Hematopoietic multipotent progenitor cell treated with erythropoietin and hydrocortisone succinate and interleukin-3 and kit ligand, for 17 days (in vitro differentiated cells): ENCODE measurements at regions not wholly inside any gene's neighbourhood (a gene's known extent, or its start where the extent isn't known, plus 50 kb on each side); places are given as distances from the start of the nearest gene placed in this dataset.

ENCODE experiments used
- DNase-seq: peaks from one replicate; pipeline ENCODE4 v3.0.0-alpha.2; 2015; ENCODE audit warnings: low spot score

GRCh38 chr13:109366525-109366924 lies 419.9 kb downstream of the IRS2 start:
- no peak for DNase-seq

DNA sequence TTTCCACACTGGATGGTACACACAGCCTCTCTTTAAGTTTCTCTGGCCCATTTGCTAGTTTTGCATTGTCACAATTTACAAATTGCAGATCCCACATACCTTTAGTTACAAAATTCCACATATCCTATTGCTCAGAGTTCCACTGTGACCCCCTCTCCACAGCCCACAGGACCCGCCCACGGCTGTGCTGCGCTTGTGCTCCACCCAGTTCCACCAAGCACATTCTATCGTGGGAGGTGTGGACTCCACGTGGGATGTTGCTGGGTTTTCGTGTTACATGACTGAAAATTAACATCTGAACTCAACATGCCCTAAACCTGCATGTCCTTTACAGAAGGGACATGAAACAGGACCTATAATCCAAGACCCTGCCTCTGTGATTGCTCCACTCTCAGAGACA lies 423.0 kb downstream of the IRS2 start:
- no peak for DNase-seq

DNA sequence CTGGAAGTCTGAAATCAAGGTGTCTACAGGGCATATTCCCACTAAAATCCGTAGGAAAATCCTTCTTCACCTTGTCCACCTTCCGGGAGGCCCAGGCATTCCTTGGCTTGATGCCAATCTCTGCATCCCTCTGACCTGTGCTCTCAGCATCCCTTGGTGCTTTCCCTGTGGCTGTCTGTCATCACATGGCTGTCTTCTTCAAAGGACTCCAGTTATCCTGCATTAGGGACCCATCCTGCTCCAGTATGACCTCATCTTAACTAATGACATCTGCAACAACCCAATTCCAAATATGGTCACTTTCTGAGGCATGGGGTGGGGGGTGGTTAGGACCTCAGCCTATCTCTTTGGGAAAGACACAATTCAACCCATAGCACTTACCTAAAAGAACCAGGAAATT lies 423.8 kb downstream of the IRS2 start:
- DNase-seq: no peak

GRCh38 chr13:109361562-109362289 lies 424.7 kb downstream of the IRS2 start:
- no peak for DNase-seq

DNA sequence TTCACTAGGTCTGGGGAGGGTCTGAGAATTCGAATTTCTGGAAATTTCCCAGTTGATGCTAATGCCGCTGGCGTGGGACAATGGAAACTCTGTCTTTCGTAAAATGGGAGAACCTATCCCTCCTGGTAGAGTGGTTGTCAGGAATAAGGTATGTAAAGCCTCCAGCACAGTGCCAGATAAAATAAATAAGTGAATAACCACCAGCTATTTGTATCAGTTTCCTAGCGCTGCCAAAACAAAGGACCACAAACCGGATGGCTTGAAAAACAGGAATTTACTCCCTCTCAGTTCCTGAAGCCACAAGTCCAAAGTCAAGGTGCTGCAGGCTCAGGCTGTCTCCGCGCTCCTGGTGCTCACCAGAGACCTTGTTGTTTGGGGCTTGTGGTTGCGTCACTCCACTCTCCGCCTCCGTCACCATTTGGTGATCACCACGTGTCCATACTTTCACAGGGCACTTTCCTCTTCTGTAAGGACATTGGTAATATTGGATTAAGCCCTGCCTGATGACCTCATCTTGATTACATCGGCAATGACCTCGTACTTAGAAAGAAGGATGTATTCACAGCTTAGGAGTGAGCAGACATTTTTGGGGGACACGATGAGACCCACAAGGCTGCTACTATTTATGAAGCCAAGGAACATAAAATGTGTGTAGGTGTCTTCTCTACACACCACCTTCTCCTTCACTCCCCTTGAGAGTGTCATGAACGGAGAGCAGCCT lies 428.5 kb downstream of the IRS2 start:
- no peak for DNase-seq

GRCh38 chr13:109355875-109356434 lies 430.4 kb downstream of the IRS2 start:
- DNase-seq: no peak

DNA sequence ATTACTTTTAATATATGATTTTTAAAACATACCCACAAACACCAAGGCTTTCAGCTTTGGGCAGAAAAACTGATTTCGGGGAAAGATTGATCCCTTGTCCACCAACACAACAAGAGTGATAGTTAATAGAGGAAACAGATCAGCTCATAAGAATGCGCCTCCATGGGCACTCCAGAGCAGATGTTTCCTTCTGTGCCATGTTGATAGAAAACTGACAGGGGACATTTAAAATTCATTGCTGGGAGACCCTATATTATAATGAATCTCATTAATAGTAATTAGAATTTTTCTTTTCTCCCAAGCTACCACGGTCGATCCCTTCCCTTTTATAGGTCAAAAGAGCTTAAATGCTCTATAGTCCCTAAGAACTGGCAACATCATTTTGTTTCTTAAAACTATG lies 431.2 kb downstream of the IRS2 start:
- DNase-seq: no peak

DNA sequence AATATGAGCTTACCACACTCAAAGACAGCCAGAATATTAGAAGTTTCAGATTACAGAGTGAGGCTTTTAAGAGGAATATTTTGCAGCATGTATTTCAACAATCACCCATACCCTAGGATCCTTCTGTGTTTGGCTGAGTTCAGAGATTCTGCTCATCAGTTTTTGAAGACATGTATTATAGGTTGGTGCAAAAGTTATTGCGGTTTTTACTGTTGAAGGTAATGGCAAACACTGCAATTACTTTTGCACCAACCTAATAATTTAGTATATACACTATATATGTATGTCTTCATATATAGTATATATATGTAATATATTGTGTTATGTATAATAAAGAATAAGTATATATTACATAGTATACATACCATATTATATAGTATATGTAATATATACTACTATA lies 435.1 kb downstream of the IRS2 start:
- no peak for DNase-seq

DNA sequence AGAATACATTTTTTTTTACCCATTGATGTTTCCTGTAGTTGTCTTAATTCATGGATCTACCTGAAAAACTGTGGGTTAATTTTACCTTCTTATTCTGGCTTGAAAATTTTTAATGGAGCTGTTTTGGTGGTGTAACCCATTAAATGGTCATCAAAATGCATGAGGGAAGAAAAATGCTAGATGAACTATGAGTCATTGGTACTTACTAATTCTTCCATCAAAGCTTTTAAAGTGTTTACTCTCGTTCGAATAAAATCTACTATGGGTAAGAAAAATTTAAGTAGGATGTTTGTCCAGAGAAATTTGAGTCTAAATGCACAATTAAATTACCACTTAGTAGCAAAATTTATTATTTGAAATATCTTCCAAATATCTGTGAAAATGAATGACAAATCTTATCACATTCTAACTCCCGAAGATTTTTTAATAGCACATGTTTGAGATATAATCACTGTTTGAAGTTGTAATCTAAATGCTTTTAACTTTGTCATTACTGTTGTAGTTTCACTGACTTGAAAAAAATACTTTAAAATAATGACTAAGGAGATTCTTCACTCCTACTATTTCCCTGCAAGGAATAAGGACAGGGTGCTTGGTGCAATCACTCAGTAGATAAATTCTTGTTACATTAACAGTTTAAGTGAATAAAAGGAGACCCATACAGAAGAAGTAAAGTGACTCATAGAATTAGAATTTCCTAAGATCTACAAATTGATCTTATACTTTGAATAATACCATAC lies 437.7 kb downstream of the IRS2 start:
- no peak for DNase-seq

DNA sequence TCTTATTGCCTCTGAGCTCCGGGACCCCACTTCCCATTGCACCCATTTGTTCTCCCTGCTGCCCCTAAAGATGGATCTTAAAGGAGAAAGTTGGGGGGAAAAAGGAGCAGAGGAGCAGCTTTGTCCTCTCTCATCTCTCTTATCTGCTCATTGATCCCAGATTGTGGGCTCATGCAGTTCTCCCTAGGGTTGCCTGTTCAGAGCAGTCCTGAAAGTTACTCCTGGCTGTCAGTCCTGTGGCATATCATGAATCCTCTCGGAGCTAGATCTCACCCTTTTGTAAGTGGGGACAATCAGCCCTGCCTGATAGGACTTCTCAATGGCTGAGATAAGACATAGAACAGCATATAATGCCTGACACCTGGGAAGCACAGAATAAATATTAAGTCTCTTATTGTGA lies 440.3 kb downstream of the IRS2 start:
- DNase-seq: no peak

DNA sequence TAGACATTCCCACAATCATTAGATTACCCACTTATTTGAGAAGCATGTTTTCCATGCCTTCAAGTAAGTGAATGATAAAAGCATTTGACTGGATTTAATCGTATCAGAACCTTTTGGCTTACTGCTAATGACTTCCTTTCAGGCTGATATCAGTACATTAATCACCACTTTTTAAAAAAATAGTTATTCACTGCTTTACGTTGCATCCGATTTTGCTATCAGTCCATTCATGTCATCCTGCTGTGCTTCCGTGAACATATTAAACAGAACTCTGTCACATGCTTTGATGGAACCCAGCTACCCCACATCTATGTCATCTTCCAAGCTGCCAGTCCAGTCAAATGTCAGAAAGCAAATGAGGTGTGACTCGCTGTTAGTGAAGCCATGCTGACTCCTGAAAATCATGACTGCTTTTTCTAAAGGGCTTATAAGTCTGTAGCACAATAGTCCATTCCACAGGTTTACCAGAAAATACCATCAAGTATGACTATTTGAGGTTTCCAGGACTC lies 440.9 kb downstream of the IRS2 start:
- DNase-seq: no peak

- DNase-seq: no peak
Observed at GRCh38 chr13:109344552-109345157, 441.7 kb downstream of the IRS2 start.

DNA sequence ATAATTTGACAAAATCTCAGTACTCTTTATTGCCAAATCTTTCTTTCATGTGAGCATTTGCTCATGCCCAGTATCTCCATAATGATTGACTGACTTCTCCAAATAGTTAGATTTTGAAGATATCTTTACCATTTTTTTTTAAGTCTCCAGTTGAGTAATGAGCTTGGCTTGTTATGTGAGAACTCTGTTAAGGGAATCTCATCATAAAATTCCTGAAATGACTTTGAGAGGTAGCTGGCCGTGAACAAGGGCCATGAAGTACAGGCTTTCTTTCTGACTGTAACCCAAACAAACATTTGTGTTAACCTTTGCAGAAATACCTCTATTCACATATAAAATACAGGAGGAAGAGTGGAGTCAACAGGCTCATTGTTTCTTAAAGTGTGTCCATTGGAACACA lies 449.7 kb downstream of the IRS2 start:
- DNase-seq: no peak

DNA sequence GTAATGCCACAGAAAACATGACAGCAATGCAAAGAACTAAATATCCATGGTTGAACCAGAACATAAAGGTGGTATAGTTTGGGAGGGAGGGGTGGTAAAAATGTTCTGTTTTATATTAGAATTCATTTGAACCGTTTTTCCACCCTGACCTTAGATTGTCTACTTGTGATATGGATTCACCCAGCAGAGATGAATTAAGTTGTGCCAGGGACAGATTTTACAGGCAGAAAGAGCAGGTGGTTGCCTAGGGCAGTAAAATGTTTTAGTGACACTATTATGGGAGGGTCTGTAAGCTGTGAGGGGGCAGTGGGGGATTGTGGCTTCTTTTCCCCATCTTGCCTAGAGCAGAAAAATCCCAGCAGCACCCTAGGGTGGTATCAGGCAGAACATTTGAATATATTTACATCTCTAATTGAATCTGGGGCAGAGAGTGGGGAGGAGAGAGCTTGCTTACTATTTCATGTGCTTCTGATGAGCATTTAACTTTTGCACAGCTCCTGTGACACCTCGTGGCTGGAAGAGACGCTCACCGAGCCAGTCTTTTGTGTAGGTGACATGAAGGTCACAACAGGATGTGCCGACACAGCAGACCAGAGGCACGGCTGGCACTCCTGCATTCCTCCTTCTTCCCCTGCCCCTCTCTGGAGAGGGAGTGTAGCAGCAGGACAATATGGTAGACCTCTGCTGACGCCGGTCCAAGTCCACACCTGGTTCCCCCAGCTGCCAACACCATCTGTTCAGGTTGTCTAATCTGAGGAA lies 452.3 kb downstream of the IRS2 start:
- no peak for DNase-seq

DNA sequence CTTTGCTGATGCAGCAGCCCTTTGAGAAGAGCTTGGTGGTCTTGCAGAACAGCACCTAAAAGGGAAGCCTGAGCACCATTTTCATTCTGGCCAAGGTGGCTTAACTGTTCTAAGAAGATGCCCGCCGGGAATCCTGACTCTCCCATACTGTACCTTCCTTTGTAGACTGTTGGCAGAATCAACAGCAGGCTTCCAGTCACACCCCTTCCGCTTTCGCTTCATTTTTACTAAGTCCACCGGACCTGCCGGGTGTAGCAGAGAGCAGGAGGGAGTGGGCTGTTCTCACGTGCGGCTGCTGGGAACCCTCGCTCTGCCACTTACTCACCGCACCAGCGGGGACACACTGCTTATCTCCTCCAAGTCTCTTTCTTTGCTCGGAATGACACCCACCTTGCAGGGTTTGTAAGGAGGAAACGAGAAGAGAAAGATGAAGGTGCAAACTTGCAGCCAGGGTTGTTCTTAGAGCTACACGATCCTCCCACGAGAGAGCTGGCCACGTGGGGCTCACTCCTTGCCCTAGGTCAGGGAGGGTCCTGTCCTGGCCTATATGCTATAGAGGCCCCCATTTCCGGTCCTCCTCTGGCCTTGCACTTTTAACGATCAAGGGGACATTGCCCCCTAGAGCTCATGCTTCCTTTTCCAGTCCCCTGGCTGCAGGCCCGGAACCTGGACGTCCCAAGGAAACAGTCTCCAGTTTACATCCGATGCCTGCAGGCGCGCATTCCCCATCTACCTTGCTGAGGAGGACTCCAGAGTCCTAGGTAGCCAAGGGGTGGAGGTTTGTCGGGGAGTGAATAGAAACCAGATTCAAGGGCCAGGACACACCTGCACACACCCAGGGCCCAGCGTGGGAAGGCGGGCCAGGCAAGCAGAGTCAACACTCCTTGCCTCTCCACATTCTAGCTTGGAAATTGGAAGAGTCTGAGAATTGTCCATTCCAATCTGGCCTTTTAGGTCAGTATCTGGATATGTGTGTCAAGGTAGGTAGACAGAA lies 453.6 kb downstream of the IRS2 start:
- no peak for DNase-seq

DNA sequence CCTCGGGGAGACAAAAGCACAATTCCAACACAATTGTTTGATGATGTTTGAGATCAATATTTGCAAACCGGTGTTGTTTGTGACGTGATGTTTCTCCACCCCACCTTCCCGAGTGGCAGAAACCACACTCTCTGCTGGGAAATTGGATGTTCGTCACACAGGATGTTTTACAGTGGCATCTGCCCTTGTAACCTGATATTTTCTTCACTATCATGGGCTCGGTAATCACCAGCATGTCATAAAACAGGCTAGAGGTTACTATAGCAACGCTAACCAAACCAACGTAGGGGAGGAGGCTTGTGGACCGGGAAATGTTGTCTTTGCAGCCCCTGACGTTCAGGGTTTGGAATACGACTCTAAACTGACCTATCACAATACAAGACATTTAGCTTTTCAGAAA lies 454.5 kb downstream of the IRS2 start:
- DNase-seq: no peak

GRCh38 chr13:109331011-109331433 lies 455.4 kb downstream of the IRS2 start:
- DNase-seq: no peak

GRCh38 chr13:109330123-109330522 lies 456.3 kb downstream of the IRS2 start:
- DNase-seq: no peak

DNA sequence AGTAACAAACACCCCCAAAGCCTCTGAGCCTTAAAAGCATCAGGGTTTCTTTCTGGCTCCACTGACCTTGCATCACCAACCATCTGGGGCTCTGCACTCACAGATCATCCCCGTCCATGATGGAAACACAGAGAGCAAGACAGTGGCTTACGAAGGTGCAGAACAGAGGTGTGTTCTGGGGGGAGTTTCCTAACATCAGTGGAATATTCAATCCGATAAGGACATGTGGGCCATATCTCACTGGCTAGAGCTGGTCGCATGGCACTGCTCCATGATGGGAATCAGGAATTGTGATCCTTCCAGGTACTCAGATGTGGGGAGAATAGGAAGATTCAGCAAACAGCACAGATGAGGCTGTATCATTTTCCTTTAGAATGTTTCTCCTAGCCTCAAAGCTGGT lies 457.2 kb downstream of the IRS2 start:
- no peak for DNase-seq

DNA sequence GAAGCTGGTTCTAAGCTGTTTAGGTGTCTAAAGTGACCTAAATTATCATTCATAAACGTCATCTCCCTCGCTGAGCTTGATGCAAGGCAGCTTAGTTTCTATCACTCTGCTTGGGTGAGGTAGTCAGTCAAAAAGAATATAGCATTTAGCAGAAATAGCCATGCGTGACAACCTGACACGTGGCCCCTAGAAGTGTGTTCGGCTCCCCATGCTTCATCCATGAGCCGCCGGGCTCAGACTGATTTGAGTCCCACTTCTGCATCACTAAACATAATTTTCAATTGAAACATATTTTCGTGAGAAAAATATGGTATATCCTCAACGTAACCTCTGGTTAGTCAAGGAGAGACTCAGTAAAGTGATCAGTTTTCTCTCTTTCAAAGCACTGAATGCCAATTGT lies 459.8 kb downstream of the IRS2 start:
- no peak for DNase-seq
